IMR-90 (cell line): ENCODE measurements at regions not wholly inside any gene's neighbourhood (a gene's known extent, or its start where the extent isn't known, plus 50 kb on each side); places are given as distances from the start of the nearest gene placed in this dataset.

Source experiments
- CHD1 ChIP-seq: IDR thresholded peaks from 2 replicates; pipeline ENCODE4 v1.6.1; 2012; ENCODE audit warnings: low read depth, low read length, improper control_type of control experiment
- FOS ChIP-seq: fragments of 150-350 bp; IDR thresholded peaks from 2 replicates; pipeline ENCODE4 v1.6.1; 2016; ENCODE audit warnings: low read depth, low read length
- NFE2L2 ChIP-seq: fragments of 150-350 bp; IDR thresholded peaks from 2 replicates; pipeline ENCODE4 v1.6.1; 2016; ENCODE audit warnings: low read depth, mild to moderate bottlenecking, low read length
- POLR2A ChIP-seq: IDR thresholded peaks from 2 replicates; pipeline ENCODE4 v1.6.1; 2012; ENCODE audit warnings: mild to moderate bottlenecking, low read depth, low read length
- SMC3 ChIP-seq: fragments of 150-350 bp; IDR thresholded peaks from 2 replicates; pipeline ENCODE4 v1.6.1; 2016; ENCODE audit warnings: low read depth, mild to moderate bottlenecking, antibody characterized with exemption, low read length, moderate library complexity
- TF ChIP-seq, protein P1 (sequence below): conservative IDR thresholded peaks from 2 replicates; pipeline ENCODE4 v1.5.1; 2012; ENCODE audit warnings: mild to moderate bottlenecking, low read depth, low read length, improper control_type of control experiment
- TF ChIP-seq, protein P2 (sequence below): fragments of 150-350 bp; IDR thresholded peaks from 2 replicates; pipeline ENCODE4 v1.6.1; 2016; ENCODE audit warnings: low read depth, mild to moderate bottlenecking, low read length, moderate library complexity, borderline replicate concordance
- TF ChIP-seq, protein P3 (sequence below): fragments of 150-350 bp; IDR thresholded peaks from 2 replicates; pipeline ENCODE4 v1.6.1; 2017; ENCODE audit warnings: mild to moderate bottlenecking, antibody characterized with exemption, low read length, low read depth

DNA sequence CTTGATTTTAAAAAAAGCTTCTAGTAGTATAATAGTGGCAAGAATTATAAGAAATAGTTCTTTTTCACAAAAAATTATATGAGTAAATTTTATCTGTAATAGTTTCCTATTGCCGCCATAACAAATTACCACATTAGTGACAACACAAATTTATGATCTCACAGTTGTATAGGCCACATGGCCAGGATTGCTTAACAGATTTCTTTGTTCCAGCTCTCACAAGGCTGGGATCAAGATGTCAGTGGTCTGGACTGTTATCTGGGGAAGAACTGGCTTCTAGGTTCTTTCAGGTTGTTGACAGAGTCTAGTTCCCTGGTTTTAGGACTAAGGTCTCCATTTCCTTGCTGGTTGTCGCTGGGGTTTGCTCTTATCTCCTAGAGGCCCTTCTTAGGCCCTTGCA, 236.4 kb downstream of the USP25 start:
- TF ChIP-seq FOS (no peak), POLR2A (no peak), NFE2L2 (no peak), SMC3 (no peak), CHD1 (no peak)
- TF ChIP-seq, protein P1, sequence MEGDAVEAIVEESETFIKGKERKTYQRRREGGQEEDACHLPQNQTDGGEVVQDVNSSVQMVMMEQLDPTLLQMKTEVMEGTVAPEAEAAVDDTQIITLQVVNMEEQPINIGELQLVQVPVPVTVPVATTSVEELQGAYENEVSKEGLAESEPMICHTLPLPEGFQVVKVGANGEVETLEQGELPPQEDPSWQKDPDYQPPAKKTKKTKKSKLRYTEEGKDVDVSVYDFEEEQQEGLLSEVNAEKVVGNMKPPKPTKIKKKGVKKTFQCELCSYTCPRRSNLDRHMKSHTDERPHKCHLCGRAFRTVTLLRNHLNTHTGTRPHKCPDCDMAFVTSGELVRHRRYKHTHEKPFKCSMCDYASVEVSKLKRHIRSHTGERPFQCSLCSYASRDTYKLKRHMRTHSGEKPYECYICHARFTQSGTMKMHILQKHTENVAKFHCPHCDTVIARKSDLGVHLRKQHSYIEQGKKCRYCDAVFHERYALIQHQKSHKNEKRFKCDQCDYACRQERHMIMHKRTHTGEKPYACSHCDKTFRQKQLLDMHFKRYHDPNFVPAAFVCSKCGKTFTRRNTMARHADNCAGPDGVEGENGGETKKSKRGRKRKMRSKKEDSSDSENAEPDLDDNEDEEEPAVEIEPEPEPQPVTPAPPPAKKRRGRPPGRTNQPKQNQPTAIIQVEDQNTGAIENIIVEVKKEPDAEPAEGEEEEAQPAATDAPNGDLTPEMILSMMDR = no peak
- TF ChIP-seq, protein P2, sequence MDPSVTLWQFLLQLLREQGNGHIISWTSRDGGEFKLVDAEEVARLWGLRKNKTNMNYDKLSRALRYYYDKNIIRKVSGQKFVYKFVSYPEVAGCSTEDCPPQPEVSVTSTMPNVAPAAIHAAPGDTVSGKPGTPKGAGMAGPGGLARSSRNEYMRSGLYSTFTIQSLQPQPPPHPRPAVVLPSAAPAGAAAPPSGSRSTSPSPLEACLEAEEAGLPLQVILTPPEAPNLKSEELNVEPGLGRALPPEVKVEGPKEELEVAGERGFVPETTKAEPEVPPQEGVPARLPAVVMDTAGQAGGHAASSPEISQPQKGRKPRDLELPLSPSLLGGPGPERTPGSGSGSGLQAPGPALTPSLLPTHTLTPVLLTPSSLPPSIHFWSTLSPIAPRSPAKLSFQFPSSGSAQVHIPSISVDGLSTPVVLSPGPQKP = no peak
- TF ChIP-seq, protein P3, sequence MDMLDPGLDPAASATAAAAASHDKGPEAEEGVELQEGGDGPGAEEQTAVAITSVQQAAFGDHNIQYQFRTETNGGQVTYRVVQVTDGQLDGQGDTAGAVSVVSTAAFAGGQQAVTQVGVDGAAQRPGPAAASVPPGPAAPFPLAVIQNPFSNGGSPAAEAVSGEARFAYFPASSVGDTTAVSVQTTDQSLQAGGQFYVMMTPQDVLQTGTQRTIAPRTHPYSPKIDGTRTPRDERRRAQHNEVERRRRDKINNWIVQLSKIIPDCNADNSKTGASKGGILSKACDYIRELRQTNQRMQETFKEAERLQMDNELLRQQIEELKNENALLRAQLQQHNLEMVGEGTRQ = no peak
